Activated CD4-positive, alpha-beta T cell treated with anti-CD3 and anti-CD28 coated beads for 48 hours (primary cell): ENCODE measurements at regions not wholly inside any gene's neighbourhood (a gene's known extent, or its start where the extent isn't known, plus 50 kb on each side); places are given as distances from the start of the nearest gene placed in this dataset.

Source experiments
- DNase-seq: peaks from one replicate; pipeline ENCODE4 v3.0.0-alpha.2; 2020

DNA sequence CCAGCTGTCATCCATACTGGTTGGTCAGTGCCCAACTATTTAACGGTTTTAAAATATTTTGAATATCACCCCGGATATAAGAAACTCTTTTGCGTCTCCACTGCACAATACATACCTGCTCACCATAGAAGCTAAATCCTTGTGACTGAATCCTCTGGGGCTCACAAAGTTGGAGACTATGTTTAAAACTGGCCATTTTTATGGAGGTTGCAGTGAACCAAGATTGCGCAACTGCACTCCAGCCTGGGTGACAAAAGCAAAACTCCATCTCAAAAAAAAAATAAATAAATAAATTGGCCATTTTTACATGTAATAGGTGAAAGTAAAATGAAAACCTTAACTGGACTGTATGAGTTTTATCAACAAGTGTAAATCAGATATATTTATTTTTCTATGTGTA is 55.6 kb upstream of the TMEM17 start:
- DNase-seq: no peak

DNA sequence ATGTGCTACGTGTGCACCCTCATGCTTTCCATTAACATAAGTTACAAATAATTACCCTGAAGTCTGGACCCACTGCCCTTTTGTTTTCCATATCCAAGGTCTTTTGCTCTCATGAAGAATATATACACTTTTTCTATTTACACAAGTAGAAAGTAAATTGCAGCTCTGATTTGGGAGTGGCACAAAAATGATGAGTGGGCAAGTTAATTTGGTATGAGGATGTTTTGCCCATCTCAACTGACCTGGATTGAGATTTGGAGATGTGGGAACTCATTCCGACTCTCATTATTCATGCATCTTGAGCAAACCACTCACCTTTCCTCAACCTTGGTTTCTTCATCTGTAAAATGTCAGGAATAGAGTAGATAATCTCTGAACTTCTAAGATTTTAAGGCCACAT is 53.6 kb upstream of the TMEM17 start:
- no peak for DNase-seq

DNA sequence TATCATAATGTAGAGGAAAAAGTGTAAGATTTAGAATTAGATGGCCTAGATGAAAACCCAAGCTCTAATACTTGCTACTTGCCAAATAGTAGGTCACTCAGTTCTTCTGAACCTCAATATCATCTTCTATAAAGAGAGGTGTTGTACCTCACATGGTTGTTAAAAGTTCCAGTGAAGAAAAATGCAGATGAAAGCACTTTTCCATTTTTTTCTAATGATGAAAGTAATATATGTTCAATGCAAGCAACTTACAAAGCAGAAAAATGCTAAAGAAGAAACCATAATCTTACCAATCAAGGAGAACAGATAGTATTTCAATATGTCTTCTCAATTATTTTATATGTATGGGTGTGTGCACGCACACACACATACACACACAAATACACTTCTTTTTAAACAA is 52.7 kb upstream of the TMEM17 start:
- DNase-seq: no peak

DNA sequence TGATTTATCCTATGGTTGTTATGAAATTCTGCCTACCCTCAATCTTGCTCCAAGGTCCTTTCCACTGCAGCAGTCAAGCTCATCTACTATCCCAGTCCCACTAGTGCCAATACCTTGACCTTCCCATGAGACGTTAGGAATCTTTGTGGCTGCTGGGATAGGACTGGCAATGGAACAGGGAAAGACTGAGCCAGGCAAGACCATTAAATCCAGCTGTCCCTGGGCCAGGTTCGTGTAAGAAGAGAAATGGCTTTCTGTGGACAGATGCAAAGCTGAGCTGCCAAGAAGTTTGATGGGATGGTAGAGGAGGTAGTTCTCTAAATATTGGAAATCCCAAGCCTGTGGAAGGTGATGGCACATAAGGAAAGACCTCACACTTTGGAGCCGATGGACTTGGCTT is 50.1 kb upstream of the TMEM17 start:
- DNase-seq: no peak
